K562 (cell line): ENCODE measurements at regions not wholly inside any gene's neighbourhood (a gene's known extent, or its start where the extent isn't known, plus 50 kb on each side); places are given as distances from the start of the nearest gene placed in this dataset.

Source experiments
- HNRNPL ChIP-seq: fragments of 200-400 bp; formaldehyde crosslinking; IDR thresholded peaks from 2 replicates; pipeline ENCODE4 v1.6.1; 2017; ENCODE audit warnings: low read depth, mild to moderate bottlenecking, low read length
- MCM7 ChIP-seq, 2 experiments: fragments of 450-650 bp; IDR thresholded peaks; 2 replicates each; pipeline ENCODE4 v1.6.1; 2016 to 2018
- NFRKB ChIP-seq: fragments of 450-650 bp; IDR thresholded peaks from 2 replicates; pipeline ENCODE4 v1.6.1; 2016; ENCODE audit warnings: low read depth
- SIRT6 ChIP-seq: IDR thresholded peaks from one replicate; pipeline ENCODE4 v1.6.1; 2012; ENCODE audit warnings: low read depth, mild to moderate bottlenecking, control low read depth, inconsistent platforms, low read length, moderate library complexity
- SOX6 ChIP-seq: fragments of 450-650 bp; IDR thresholded peaks from 2 replicates; pipeline ENCODE4 v1.6.1; 2014; ENCODE audit warnings: mild to moderate bottlenecking
- ZNF311 ChIP-seq: fragments of 250-450 bp; sonication (Bioruptor Pico); IDR thresholded peaks from 2 replicates; pipeline ENCODE4 v1.4.0; 2020; ENCODE audit warnings: mild to moderate bottlenecking, moderate library complexity
- TF ChIP-seq, protein P1 (sequence below), 2 experiments: IDR thresholded peaks in 1 of 2; conservative IDR thresholded peaks in 1 of 2; 2 replicates each; pipeline ENCODE4 v1.6.1; 2016; ENCODE audit warnings: low read depth in 2 of 2, mild to moderate bottlenecking in 1 of 2, missing compliant biosample characterization in 1 of 2, missing genetic modification characterization in 1 of 2, moderate library complexity in 1 of 2
- TF ChIP-seq, protein P2 (sequence below): sonication (generic); formaldehyde crosslinking; IDR thresholded peaks from 2 replicates; pipeline ENCODE4 v1.8.0; 2023; ENCODE audit warnings: missing genetic modification reagents, mild to moderate bottlenecking, borderline replicate concordance
- TF ChIP-seq, protein P3 (sequence below): sonication (generic); formaldehyde crosslinking; IDR thresholded peaks from 2 replicates; pipeline ENCODE4 v1.8.0; 2023; ENCODE audit warnings: mild to moderate bottlenecking, missing genetic modification reagents

DNA sequence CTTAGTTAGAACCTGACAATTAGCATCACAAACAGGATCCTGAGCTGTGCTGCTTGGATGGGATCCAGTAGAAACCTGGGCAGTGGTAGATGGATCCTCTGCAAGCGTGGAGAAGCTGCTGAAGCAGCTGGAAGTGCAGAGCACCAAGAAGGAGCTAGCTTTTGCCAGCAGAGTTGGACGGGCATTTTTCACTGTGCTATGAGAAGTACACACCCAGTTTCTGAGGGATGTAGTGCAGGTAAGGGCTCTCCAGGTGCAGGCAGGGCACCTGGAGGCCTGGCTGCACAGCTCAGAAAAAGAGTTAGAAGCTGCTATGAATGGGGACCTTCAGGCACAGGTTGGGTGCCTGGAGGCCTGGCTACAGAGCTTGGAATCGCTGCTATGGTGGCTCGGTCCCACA is 623.9 kb upstream of the NUDT12 start (continued):
- TF ChIP-seq, protein P1, sequence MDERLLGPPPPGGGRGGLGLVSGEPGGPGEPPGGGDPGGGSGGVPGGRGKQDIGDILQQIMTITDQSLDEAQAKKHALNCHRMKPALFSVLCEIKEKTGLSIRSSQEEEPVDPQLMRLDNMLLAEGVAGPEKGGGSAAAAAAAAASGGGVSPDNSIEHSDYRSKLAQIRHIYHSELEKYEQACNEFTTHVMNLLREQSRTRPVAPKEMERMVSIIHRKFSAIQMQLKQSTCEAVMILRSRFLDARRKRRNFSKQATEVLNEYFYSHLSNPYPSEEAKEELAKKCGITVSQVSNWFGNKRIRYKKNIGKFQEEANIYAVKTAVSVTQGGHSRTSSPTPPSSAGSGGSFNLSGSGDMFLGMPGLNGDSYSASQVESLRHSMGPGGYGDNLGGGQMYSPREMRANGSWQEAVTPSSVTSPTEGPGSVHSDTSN (CRISPR knock-in tag; IDR thresholded peaks at IDR 0.05; ENCODE audit: low read depth), result no peak
- TF ChIP-seq, protein P1 (tag; conservative IDR thresholded peaks at IDR 0.05; ENCODE audit: low read depth), result no peak
- TF ChIP-seq MCM7 (IDR thresholded peaks at IDR 0.05) (no peak), SOX6 (no peak), HNRNPL (no peak), SIRT6 (no peak), NFRKB (no peak), ZNF311 (CRISPR knock-in tag) (no peak)
- TF ChIP-seq, protein P2, sequence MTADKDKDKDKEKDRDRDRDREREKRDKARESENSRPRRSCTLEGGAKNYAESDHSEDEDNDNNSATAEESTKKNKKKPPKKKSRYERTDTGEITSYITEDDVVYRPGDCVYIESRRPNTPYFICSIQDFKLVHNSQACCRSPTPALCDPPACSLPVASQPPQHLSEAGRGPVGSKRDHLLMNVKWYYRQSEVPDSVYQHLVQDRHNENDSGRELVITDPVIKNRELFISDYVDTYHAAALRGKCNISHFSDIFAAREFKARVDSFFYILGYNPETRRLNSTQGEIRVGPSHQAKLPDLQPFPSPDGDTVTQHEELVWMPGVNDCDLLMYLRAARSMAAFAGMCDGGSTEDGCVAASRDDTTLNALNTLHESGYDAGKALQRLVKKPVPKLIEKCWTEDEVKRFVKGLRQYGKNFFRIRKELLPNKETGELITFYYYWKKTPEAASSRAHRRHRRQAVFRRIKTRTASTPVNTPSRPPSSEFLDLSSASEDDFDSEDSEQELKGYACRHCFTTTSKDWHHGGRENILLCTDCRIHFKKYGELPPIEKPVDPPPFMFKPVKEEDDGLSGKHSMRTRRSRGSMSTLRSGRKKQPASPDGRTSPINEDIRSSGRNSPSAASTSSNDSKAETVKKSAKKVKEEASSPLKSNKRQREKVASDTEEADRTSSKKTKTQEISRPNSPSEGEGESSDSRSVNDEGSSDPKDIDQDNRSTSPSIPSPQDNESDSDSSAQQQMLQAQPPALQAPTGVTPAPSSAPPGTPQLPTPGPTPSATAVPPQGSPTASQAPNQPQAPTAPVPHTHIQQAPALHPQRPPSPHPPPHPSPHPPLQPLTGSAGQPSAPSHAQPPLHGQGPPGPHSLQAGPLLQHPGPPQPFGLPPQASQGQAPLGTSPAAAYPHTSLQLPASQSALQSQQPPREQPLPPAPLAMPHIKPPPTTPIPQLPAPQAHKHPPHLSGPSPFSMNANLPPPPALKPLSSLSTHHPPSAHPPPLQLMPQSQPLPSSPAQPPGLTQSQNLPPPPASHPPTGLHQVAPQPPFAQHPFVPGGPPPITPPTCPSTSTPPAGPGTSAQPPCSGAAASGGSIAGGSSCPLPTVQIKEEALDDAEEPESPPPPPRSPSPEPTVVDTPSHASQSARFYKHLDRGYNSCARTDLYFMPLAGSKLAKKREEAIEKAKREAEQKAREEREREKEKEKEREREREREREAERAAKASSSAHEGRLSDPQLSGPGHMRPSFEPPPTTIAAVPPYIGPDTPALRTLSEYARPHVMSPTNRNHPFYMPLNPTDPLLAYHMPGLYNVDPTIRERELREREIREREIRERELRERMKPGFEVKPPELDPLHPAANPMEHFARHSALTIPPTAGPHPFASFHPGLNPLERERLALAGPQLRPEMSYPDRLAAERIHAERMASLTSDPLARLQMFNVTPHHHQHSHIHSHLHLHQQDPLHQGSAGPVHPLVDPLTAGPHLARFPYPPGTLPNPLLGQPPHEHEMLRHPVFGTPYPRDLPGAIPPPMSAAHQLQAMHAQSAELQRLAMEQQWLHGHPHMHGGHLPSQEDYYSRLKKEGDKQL (CRISPR knock-in tag), result no peak
- TF ChIP-seq, protein P3, sequence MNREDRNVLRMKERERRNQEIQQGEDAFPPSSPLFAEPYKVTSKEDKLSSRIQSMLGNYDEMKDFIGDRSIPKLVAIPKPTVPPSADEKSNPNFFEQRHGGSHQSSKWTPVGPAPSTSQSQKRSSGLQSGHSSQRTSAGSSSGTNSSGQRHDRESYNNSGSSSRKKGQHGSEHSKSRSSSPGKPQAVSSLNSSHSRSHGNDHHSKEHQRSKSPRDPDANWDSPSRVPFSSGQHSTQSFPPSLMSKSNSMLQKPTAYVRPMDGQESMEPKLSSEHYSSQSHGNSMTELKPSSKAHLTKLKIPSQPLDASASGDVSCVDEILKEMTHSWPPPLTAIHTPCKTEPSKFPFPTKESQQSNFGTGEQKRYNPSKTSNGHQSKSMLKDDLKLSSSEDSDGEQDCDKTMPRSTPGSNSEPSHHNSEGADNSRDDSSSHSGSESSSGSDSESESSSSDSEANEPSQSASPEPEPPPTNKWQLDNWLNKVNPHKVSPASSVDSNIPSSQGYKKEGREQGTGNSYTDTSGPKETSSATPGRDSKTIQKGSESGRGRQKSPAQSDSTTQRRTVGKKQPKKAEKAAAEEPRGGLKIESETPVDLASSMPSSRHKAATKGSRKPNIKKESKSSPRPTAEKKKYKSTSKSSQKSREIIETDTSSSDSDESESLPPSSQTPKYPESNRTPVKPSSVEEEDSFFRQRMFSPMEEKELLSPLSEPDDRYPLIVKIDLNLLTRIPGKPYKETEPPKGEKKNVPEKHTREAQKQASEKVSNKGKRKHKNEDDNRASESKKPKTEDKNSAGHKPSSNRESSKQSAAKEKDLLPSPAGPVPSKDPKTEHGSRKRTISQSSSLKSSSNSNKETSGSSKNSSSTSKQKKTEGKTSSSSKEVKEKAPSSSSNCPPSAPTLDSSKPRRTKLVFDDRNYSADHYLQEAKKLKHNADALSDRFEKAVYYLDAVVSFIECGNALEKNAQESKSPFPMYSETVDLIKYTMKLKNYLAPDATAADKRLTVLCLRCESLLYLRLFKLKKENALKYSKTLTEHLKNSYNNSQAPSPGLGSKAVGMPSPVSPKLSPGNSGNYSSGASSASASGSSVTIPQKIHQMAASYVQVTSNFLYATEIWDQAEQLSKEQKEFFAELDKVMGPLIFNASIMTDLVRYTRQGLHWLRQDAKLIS (CRISPR knock-in tag), result no peak
- TF ChIP-seq, all 486 proteins: peak for 0
